ENCODE measurements at regions not wholly inside any gene's neighbourhood (a gene's known extent, or its start where the extent isn't known, plus 50 kb on each side); places are given as distances from the start of the nearest gene placed in this dataset.

DNA sequence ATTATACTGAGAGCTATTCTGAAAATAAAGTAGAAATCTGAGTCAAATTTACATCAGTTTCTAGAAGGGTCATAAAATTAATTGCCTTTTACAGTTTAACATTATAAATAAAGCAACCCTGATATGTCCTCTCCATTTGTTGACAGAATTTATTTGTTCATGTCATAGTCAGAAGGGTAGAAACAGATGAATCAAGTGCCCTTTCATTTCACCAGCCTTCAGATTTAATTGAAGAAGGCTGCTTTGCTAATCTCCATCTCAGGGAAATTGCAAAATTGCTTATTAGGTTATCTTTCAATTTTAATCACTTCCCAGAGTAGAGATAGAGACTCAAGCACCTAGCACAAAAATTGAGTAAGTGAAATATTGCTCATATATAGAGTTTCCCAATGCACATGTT, 76.8 kb downstream of the ATXN7L3B start:
- H3F3A ChIP-seq (ENCODE audit: low read length, unreplicated experiment), result no peaks in the 10 kb centered on the region
- intact Hi-C loops (cut with micrococcal nuclease), result no loop called here
- H3K79me2 ChIP-seq (ENCODE audit: low read length), result no peaks in the 10 kb centered on the region
- no TSS peak for BruUV-seq (replicated peaks)
- ChIA-PET POLR2A (ENCODE audit: unreplicated experiment) (no interaction called here), CTCF (no interaction called here)
- TF ChIP-seq EZH2 (IDR thresholded peaks at IDR 0.05; ENCODE audit: low read length, unreplicated experiment) (no peak), EZH2phosphoT487 (IDR thresholded peaks at IDR 0.05; ENCODE audit: borderline replicate concordance, low read length) (no peak)
- TF ChIP-seq, protein P1, sequence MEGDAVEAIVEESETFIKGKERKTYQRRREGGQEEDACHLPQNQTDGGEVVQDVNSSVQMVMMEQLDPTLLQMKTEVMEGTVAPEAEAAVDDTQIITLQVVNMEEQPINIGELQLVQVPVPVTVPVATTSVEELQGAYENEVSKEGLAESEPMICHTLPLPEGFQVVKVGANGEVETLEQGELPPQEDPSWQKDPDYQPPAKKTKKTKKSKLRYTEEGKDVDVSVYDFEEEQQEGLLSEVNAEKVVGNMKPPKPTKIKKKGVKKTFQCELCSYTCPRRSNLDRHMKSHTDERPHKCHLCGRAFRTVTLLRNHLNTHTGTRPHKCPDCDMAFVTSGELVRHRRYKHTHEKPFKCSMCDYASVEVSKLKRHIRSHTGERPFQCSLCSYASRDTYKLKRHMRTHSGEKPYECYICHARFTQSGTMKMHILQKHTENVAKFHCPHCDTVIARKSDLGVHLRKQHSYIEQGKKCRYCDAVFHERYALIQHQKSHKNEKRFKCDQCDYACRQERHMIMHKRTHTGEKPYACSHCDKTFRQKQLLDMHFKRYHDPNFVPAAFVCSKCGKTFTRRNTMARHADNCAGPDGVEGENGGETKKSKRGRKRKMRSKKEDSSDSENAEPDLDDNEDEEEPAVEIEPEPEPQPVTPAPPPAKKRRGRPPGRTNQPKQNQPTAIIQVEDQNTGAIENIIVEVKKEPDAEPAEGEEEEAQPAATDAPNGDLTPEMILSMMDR (conservative IDR thresholded peaks at IDR 0.05; ENCODE audit: low read depth, low read length), result no peak
- no peak overlapping the region for H2AFZ ChIP-seq (ENCODE audit: low read length)
- H3K9ac ChIP-seq (ENCODE audit: low read length), result no peak overlapping the region
- H3K27me3 ChIP-seq (ENCODE audit: low read length), result no peaks in the 10 kb centered on the region
- H3K4me2 ChIP-seq (ENCODE audit: low read length), result no peak overlapping the region
- no peaks in the 10 kb centered on the region for H3K4me1 ChIP-seq (ENCODE audit: insufficient read depth, low read length)
- H3K9me2 ChIP-seq (replicated peaks; ENCODE audit: low read length), result no peaks in the 10 kb centered on the region
- no peaks in the 10 kb centered on the region for H3K36me3 ChIP-seq (ENCODE audit: low read depth, low read length)
- no peak for ATAC-seq
- DNase-seq, result no peak
- no peaks in the 10 kb centered on the region for H3K9me3 ChIP-seq (ENCODE audit: low read length)
- H4K20me1 ChIP-seq (ENCODE audit: low read length), result no peaks in the 10 kb centered on the region
- H3K27ac ChIP-seq (ENCODE audit: low read length), result no peak overlapping the region
- H3K4me3 ChIP-seq (ENCODE audit: low read length), result no peak overlapping the region

DNA sequence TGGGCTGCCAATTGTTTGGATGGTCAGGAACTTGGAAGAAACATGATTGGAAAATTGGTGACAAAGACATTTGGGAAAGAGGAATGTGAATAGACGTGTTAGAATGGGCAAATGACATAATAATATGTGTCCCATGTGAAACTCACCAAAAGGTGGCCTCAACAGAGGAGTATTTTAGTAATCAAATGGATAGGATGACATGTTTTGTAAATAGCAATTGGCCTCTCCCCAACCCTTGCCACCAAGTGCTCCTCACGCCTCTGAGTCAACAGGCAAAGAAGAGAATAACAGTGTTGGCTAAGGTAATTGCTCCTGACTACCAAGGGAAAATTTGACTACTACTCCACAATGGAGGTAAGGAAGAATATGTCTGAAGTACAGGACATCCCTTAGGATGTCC, 81.4 kb downstream of the ATXN7L3B start:
- Histone ChIP-seq H3K36me3 (ENCODE audit: low read depth, low read length) (no peaks in the 10 kb centered on the region), H3K9ac (ENCODE audit: low read length) (no peak overlapping the region), H3K27me3 (ENCODE audit: low read length) (no peaks in the 10 kb centered on the region), H3K4me1 (ENCODE audit: insufficient read depth, low read length) (no peaks in the 10 kb centered on the region), H3K4me2 (ENCODE audit: low read length) (no peak overlapping the region), H3K9me3 (ENCODE audit: low read length) (no peaks in the 10 kb centered on the region), H3K27ac (ENCODE audit: low read length) (no peak overlapping the region), H2AFZ (ENCODE audit: low read length) (no peak overlapping the region), H4K20me1 (ENCODE audit: low read length) (no peaks in the 10 kb centered on the region), H3K4me3 (ENCODE audit: low read length) (no peak overlapping the region), H3K79me2 (ENCODE audit: low read length) (no peaks in the 10 kb centered on the region), H3F3A (ENCODE audit: low read length, unreplicated experiment) (no peaks in the 10 kb centered on the region), H3K9me2 (replicated peaks; ENCODE audit: low read length) (no peaks in the 10 kb centered on the region)
- TF ChIP-seq EZH2 (IDR thresholded peaks at IDR 0.05; ENCODE audit: low read length, unreplicated experiment) (no peak), EZH2phosphoT487 (IDR thresholded peaks at IDR 0.05; ENCODE audit: borderline replicate concordance, low read length) (no peak)
- TF ChIP-seq, protein P1 (conservative IDR thresholded peaks at IDR 0.05; ENCODE audit: low read depth, low read length), result no peak
- POLR2A ChIA-PET (ENCODE audit: unreplicated experiment), result no interaction called here
- BruUV-seq (replicated peaks), result no TSS peak
- ATAC-seq, result no peak
- CTCF ChIA-PET, result no interaction called here
- intact Hi-C loops (cut with micrococcal nuclease), result no loop called here
- no peak for DNase-seq

DNA sequence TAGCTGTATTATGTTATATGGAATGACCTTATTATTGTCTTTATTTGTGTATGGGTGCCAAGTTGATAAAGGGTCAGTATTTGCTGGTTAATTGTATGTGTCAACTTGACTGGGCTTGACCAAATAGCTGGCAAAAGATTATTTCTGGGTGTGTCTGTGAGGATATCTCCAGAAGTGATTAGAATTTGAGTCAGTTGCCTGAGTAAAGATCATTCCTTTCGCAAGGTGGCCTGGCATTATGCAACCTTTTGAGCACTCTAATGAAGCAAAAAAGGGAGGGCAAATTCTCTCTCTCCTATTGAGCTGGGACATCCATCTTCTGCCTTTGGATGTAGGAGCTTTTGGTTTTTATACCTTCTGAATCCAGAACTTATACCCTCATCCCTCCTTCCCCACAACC, 82.2 kb downstream of the ATXN7L3B start:
- ChIA-PET POLR2A (ENCODE audit: unreplicated experiment) (no interaction called here), CTCF (no interaction called here)
- Histone ChIP-seq H4K20me1 (ENCODE audit: low read length) (no peaks in the 10 kb centered on the region), H3K27ac (ENCODE audit: low read length) (no peak overlapping the region), H3K9me2 (replicated peaks; ENCODE audit: low read length) (no peaks in the 10 kb centered on the region), H3K36me3 (ENCODE audit: low read depth, low read length) (no peaks in the 10 kb centered on the region), H2AFZ (ENCODE audit: low read length) (no peak overlapping the region), H3K9me3 (ENCODE audit: low read length) (no peaks in the 10 kb centered on the region), H3K4me3 (ENCODE audit: low read length) (no peak overlapping the region), H3K79me2 (ENCODE audit: low read length) (no peaks in the 10 kb centered on the region), H3F3A (ENCODE audit: low read length, unreplicated experiment) (no peaks in the 10 kb centered on the region), H3K4me1 (ENCODE audit: insufficient read depth, low read length) (no peaks in the 10 kb centered on the region), H3K27me3 (ENCODE audit: low read length) (no peaks in the 10 kb centered on the region), H3K4me2 (ENCODE audit: low read length) (no peak overlapping the region), H3K9ac (ENCODE audit: low read length) (no peak overlapping the region)
- no TSS peak for BruUV-seq (replicated peaks)
- ATAC-seq, result no peak
- DNase-seq, result no peak
- no peak for TF ChIP-seq EZH2 (IDR thresholded peaks at IDR 0.05; ENCODE audit: low read length, unreplicated experiment)
- TF ChIP-seq, protein P1 (conservative IDR thresholded peaks at IDR 0.05; ENCODE audit: low read depth, low read length), result no peak
- no peak for TF ChIP-seq EZH2phosphoT487 (IDR thresholded peaks at IDR 0.05; ENCODE audit: borderline replicate concordance, low read length)
- intact Hi-C loops (cut with micrococcal nuclease), result no loop called here

Measured in PC-3 (cell line).